CD4-positive, alpha-beta memory T cell (primary cell): ENCODE measurements at regions not wholly inside any gene's neighbourhood (a gene's known extent, or its start where the extent isn't known, plus 50 kb on each side); places are given as distances from the start of the nearest gene placed in this dataset.

ENCODE experiments used
- CTCF ChIA-PET: fragments of 350-600 bp; sonication (Branson Sonifier 250); formaldehyde crosslinking; loops from one replicate; lab custom pipeline; 2021; ENCODE audit warnings: inconsistent platforms; ENCODE audit not compliant: partially characterized antibody; lab: Charles Lee
- POLR2A ChIA-PET: fragments of 350-600 bp; sonication (Branson Sonifier 250); formaldehyde crosslinking; loops from one replicate; lab custom pipeline; 2021; ENCODE audit not compliant: partially characterized antibody; lab: Charles Lee
- DNase-seq, 5 donors: peaks; one replicate each; pipeline versions ENCODE4 v3.0.0 to v3.0.0-alpha.2; 2020 to 2022; ENCODE audit warnings: mixed read lengths in 1 of 5
- H3K27ac ChIP-seq: one replicate; pipeline ENCODE4 v1.7.0; 2013; ENCODE audit warnings: low read depth, low read length
- H3K27me3 ChIP-seq: 2 replicates; pipeline ENCODE4 v1.7.0; 2013; ENCODE audit warnings: mild to moderate bottlenecking, low read length, moderate library complexity; ENCODE audit not compliant: insufficient read depth
- H3K36me3 ChIP-seq: 2 replicates; pipeline ENCODE4 v1.7.0; 2013; ENCODE audit warnings: mild to moderate bottlenecking, low read length, moderate library complexity; ENCODE audit not compliant: insufficient read depth
- H3K4me1 ChIP-seq: 2 replicates; pipeline ENCODE4 v1.7.0; 2013; ENCODE audit warnings: mild to moderate bottlenecking, low read length, moderate library complexity; ENCODE audit not compliant: insufficient read depth
- H3K4me3 ChIP-seq, 2 donors: one replicate each; pipeline ENCODE4 v1.7.0; 2013; ENCODE audit warnings: low read length in 2 of 2, mild to moderate bottlenecking in 1 of 2
- H3K9me3 ChIP-seq, 2 donors: one replicate each; pipeline ENCODE4 v1.7.0; 2013; ENCODE audit warnings: low read length in 2 of 2, control low read depth in 1 of 2; ENCODE audit not compliant: control insufficient read depth in 1 of 2
- H3K27ac Mint-ChIP-seq, 7 donors: one replicate each; pipeline ENCODE4 v1.8.0; 2020 to 2021; ENCODE audit warnings: mixed read lengths in 7 of 7, mild to moderate bottlenecking in 6 of 7, inconsistent platforms in 3 of 7, moderate library complexity in 3 of 7
- H3K27me3 Mint-ChIP-seq, 2 donors: one replicate each; pipeline ENCODE4 v1.8.0; 2020 to 2021; ENCODE audit warnings: mixed read lengths in 2 of 2
- H3K36me3 Mint-ChIP-seq, 2 donors: one replicate each; pipeline ENCODE4 v1.8.0; 2020 to 2021; ENCODE audit warnings: mixed read lengths in 2 of 2, inconsistent platforms in 1 of 2, mild to moderate bottlenecking in 1 of 2
- H3K4me1 Mint-ChIP-seq, 4 donors: one replicate each; pipeline ENCODE4 v1.8.0; 2020 to 2021; ENCODE audit warnings: mixed read lengths in 4 of 4, mild to moderate bottlenecking in 1 of 4
- H3K4me3 Mint-ChIP-seq, 8 donors: one replicate each; pipeline ENCODE4 v1.8.0; 2020 to 2021; ENCODE audit warnings: mixed read lengths in 8 of 8, mild to moderate bottlenecking in 7 of 8, moderate library complexity in 6 of 8, inconsistent platforms in 3 of 8
- H3K9me3 Mint-ChIP-seq, 8 donors: one replicate each; pipeline ENCODE4 v1.8.0; 2020 to 2021; ENCODE audit warnings: mixed read lengths in 8 of 8, mild to moderate bottlenecking in 5 of 8, inconsistent platforms in 3 of 8, moderate library complexity in 1 of 8
- intact Hi-C: fragments of 100-400 bp; cut with micrococcal nuclease; formaldehyde crosslinking; loops from one replicate; pipeline ENCODE4 v1.15.1; 2023

DNA sequence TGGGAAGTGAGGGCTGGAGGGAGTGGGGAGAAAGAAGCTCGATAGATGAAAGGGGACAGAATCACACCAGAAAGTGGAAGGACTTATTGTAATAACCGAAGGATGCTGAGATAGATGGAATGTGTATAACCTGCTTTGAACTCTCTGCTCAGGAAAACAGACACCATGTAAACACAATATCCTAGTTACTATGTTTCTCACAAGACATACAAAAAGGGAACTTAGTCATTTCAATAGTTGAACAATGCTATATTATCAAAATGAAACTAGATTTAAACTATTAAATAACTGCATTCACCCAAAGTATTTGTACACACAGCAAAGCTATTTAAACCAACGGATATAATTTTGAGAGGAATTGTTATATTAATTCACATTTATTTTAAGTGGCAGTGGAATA is 108.3 kb upstream of the GADL1 start:
- Mint-ChIP-seq H3K4me3 (no peak overlapping the region), H3K9me3 (peaks cover 0 to 5% (median 0%) of the 10 kb centered on the region in 8 donors), H3K4me1 (peaks cover 0 to 5% (median 5%) of the 10 kb centered on the region in 4 donors), H3K27me3 (peaks cover 0 to 2% of the 10 kb centered on the region in 2 donors), H3K27ac (peak overlapping the region in 1 of 7 donors; percentile 45), H3K36me3 (no peaks in the 10 kb centered on the region)
- no peaks in the 10 kb centered on the region for H3K27me3 ChIP-seq
- no peaks in the 10 kb centered on the region for H3K4me1 ChIP-seq
- ChIA-PET POLR2A (no interaction called here), CTCF (interaction anchor here (1.2 kb wide), 1 partner anchor 8 kb away, joined by 3 read pairs; no protein-coding TSS in a partner anchor)
- H3K9me3 ChIP-seq = no peaks in the 10 kb centered on the region
- H3K27ac ChIP-seq = no peak overlapping the region
- no peak overlapping the region for H3K4me3 ChIP-seq
- intact Hi-C loops = no loop called here
- H3K36me3 ChIP-seq = no peaks in the 10 kb centered on the region
- DNase-seq = no peak

DNA sequence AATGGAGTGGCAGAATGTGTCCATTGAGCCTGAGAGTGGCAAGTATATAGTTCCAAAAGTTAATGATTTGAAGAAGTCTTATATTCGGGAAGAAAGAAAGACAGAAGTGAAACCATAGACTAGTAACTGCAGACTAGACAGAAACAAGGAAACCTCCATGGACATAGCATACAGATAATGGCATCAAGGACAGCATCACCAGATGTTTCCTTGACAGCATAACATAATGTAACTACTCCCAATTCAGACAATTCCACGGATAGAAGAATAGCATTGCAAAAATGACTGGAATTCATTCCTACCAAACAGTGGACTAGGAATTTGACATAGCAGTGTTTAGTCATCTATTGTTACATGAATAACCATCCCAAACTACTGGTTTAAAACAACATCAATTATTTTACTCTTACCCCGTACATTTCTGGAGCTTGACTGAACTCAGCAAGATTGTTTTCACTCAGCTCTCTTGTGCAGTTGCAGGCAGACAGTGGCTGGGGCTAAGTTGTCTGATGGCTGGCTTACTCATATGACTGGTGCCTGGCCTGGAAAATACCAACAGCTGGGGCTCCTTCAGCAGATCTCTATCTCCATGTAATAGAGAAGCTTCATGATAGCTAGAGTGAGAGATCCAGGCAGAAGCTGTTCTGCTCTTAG is 109.7 kb upstream of the GADL1 start:
- POLR2A ChIA-PET = no interaction called here
- CTCF ChIA-PET = interaction anchor here (0.7 kb wide), 1 partner anchor 10 kb away, joined by 4 read pairs; no protein-coding TSS in a partner anchor
- H3K4me3 Mint-ChIP-seq = no peak overlapping the region

DNA sequence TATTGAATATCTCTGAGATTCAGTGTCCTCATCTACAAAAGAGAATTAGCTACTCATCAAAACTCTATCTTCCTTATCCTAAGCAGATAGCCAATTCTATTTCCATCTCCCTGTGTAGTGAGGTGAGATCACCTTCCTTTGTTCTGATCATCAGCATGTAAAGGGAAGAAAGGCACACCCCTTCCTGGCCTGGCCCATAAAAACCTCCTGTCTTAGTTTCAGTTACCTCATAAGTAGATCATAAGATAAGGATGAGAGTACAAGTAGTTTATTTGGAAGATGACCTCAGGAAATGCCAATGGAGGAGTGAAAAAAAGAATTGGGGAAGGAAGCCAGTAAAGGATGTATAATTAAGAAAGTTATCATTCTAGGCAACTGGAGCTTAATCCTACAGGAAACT is 114.5 kb upstream of the GADL1 start:
- peaks cover 0 to 6% (median 1%) of the 10 kb centered on the region in 8 donors for H3K9me3 Mint-ChIP-seq
- peaks cover 2 to 6% (median 4%) of the 10 kb centered on the region in 4 donors for H3K4me1 Mint-ChIP-seq
- Histone ChIP-seq H3K4me3 (no peak overlapping the region), H3K27ac (no peak overlapping the region), H3K9me3 (no peaks in the 10 kb centered on the region), H3K4me1 (no peaks in the 10 kb centered on the region), H3K36me3 (no peaks in the 10 kb centered on the region), H3K27me3 (no peaks in the 10 kb centered on the region)
- no peak for DNase-seq
- CTCF ChIA-PET = no interaction called here
- H3K36me3 Mint-ChIP-seq = no peaks in the 10 kb centered on the region
- intact Hi-C loops = no loop called here
- peaks cover 0 to 2% of the 10 kb centered on the region in 2 donors for H3K27me3 Mint-ChIP-seq
- H3K4me3 Mint-ChIP-seq = no peak overlapping the region
- POLR2A ChIA-PET = no interaction called here
- no peak overlapping the region for H3K27ac Mint-ChIP-seq

More for the DNA sequence above, 109.7 kb upstream of the GADL1 start:
- H3K9me3 ChIP-seq = no peaks in the 10 kb centered on the region
- Mint-ChIP-seq H3K36me3 (no peaks in the 10 kb centered on the region), H3K4me1 (peaks cover 3 to 8% (median 6%) of the 10 kb centered on the region in 4 donors), H3K9me3 (peaks cover 0 to 9% (median 0%) of the 10 kb centered on the region in 8 donors), H3K27ac (no peak overlapping the region), H3K27me3 (peaks cover 0 to 2% of the 10 kb centered on the region in 2 donors)
- H3K4me1 ChIP-seq = no peaks in the 10 kb centered on the region
- DNase-seq = no peak
- H3K27me3 ChIP-seq = no peaks in the 10 kb centered on the region
- no peak overlapping the region for H3K4me3 ChIP-seq
- H3K27ac ChIP-seq = no peak overlapping the region
- no peaks in the 10 kb centered on the region for H3K36me3 ChIP-seq
- intact Hi-C loops = no loop called here

DNA sequence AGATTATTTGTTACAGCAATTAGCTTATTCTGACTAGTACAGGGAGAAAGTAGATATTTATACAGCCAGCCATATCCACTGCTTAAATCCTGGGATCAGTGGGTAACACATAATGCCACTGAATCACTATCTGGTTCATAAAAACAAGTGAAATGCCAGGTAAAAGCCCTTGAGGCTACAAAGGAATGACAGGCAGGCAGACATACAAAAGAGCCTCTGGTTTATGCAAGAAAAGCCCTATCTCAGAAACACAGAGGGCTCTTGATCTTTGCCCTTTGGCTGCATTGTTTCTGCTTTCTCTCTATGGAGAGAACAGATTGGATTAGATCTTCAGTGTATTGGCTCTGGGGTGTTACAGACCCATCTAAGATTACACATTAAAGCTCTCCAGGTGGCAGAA is 115.4 kb upstream of the GADL1 start:
- POLR2A ChIA-PET = no interaction called here
- CTCF ChIA-PET = no interaction called here
- Mint-ChIP-seq H3K4me1 (peaks cover 3 to 11% (median 5%) of the 10 kb centered on the region in 4 donors), H3K27ac (no peak overlapping the region), H3K36me3 (no peaks in the 10 kb centered on the region), H3K4me3 (no peak overlapping the region), H3K27me3 (peaks cover 0 to under 1% of the 10 kb centered on the region in 2 donors), H3K9me3 (peaks cover 0 to 6% (median 1%) of the 10 kb centered on the region in 8 donors)
- intact Hi-C loops = no loop called here
- no peak for DNase-seq
- no peaks in the 10 kb centered on the region for H3K9me3 ChIP-seq
- no peaks in the 10 kb centered on the region for H3K36me3 ChIP-seq
- no peaks in the 10 kb centered on the region for H3K4me1 ChIP-seq
- no peaks in the 10 kb centered on the region for H3K27me3 ChIP-seq
- no peak overlapping the region for H3K4me3 ChIP-seq
- H3K27ac ChIP-seq = no peak overlapping the region

DNA sequence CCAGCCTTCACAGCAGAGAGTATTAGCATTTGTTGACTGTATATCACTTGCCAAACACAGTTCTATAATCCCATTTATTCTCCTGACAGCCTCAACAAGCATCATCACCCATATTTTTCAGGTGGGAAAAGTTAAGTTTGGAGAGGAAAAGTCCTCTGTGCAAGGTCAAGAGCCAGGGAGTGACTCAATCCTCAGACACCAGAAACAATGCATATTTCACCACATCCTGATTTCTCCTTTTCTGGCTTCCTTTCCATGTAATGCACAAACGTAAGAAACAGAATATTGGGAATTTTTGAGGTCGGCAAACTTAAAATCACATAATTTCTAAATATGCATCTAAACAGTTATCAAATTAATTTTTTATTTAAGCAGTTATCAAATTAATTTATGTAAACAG is 116.0 kb upstream of the GADL1 start:
- Histone ChIP-seq H3K36me3 (no peaks in the 10 kb centered on the region), H3K4me1 (no peaks in the 10 kb centered on the region), H3K4me3 (no peak overlapping the region), H3K27me3 (no peaks in the 10 kb centered on the region), H3K27ac (no peak overlapping the region), H3K9me3 (no peaks in the 10 kb centered on the region)
- DNase-seq = no peak
- intact Hi-C loops = no loop called here
- ChIA-PET POLR2A (no interaction called here), CTCF (no interaction called here)
- Mint-ChIP-seq H3K27ac (no peak overlapping the region), H3K4me1 (peaks cover 3 to 11% (median 5%) of the 10 kb centered on the region in 4 donors), H3K4me3 (no peak overlapping the region), H3K36me3 (no peaks in the 10 kb centered on the region), H3K27me3 (no peaks in the 10 kb centered on the region), H3K9me3 (peaks cover 0 to 6% (median 1%) of the 10 kb centered on the region in 8 donors)

DNA sequence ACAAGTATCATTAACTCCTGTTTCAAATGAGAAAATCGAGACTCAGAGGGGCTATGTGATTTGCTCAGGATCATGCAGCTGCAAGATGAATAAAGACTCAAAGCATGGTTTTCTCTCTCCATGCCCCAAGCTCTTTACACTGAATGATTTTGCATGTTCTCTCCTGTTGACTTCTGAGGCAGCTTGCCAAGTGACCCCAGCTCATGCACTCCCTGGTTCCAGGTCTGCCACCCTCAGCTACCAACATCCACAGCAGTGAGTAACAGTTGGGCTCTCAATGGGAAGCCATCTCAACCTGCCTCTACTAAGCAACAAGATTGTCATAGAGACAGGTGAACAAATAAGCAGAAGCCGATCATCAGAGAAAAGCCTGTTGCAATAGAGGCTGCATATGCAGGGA is 116.9 kb upstream of the GADL1 start:
- Histone ChIP-seq H3K27ac (no peak overlapping the region), H3K9me3 (no peaks in the 10 kb centered on the region), H3K36me3 (no peaks in the 10 kb centered on the region), H3K27me3 (no peaks in the 10 kb centered on the region), H3K4me3 (no peak overlapping the region), H3K4me1 (no peaks in the 10 kb centered on the region)
- H3K27ac Mint-ChIP-seq = no peak overlapping the region
- no peak overlapping the region for H3K4me3 Mint-ChIP-seq
- H3K4me1 Mint-ChIP-seq = peaks cover 3 to 11% (median 5%) of the 10 kb centered on the region in 4 donors
- intact Hi-C loops = no loop called here
- ChIA-PET POLR2A (no interaction called here), CTCF (interaction anchor here (0.8 kb wide), 1 partner anchor 9 kb away, joined by 3 read pairs; no protein-coding TSS in a partner anchor)
- no peaks in the 10 kb centered on the region for H3K27me3 Mint-ChIP-seq
- peaks cover 0 to 6% (median 1%) of the 10 kb centered on the region in 8 donors for H3K9me3 Mint-ChIP-seq
- no peak for DNase-seq
- H3K36me3 Mint-ChIP-seq = no peaks in the 10 kb centered on the region

DNA sequence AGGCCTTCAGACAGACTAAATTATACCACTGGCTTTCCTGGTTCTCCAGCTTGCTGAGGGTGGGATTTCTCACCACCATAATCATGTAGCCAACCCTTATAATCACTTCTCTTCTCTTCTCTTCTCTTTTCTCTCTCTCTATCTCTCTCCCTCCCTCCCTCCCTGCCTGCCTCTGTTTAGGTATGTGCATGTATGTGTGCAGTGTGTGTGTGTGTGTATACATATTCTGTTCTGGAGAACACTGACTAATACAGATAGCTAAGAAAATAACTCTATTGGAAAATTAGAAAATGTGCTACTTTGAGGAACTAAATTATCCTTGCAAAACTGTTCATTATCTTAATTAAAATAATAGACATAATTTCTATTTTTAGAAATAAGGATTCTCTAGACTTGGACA is 118.6 kb upstream of the GADL1 start:
- ChIA-PET CTCF (no interaction called here), POLR2A (no interaction called here)
- H3K4me3 ChIP-seq = no peak overlapping the region
- peaks cover 0 to 5% (median 1%) of the 10 kb centered on the region in 8 donors for H3K9me3 Mint-ChIP-seq
- H3K27me3 Mint-ChIP-seq = no peaks in the 10 kb centered on the region
- H3K4me1 Mint-ChIP-seq = peaks cover 3 to 16% (median 5%) of the 10 kb centered on the region in 4 donors
- intact Hi-C loops = no loop called here
- no peaks in the 10 kb centered on the region for H3K9me3 ChIP-seq
- no peaks in the 10 kb centered on the region for H3K36me3 ChIP-seq
- no peaks in the 10 kb centered on the region for H3K4me1 ChIP-seq
- H3K4me3 Mint-ChIP-seq = no peak overlapping the region
- H3K36me3 Mint-ChIP-seq = no peaks in the 10 kb centered on the region
- DNase-seq = no peak
- H3K27ac ChIP-seq = no peak overlapping the region
- no peaks in the 10 kb centered on the region for H3K27me3 ChIP-seq
- H3K27ac Mint-ChIP-seq = no peak overlapping the region
